ENCODE measurements at regions not wholly inside any gene's neighbourhood (a gene's known extent, or its start where the extent isn't known, plus 50 kb on each side); places are given as distances from the start of the nearest gene placed in this dataset.

- TF ChIP-seq TAF1 (IDR thresholded peaks at IDR 0.05; ENCODE audit: low read depth, low read length) (no peak), POLR2AphosphoS5 (IDR thresholded peaks at IDR 0.05; ENCODE audit: low read depth, low read length) (no peak), POLR2A (IDR thresholded peaks at IDR 0.05; ENCODE audit: low read depth, low read length) (no peak), PAX5 (IDR thresholded peaks at IDR 0.05; ENCODE audit: insufficient read depth, low read length, severe bottlenecking) (no peak), SPI1 (IDR thresholded peaks at IDR 0.05; ENCODE audit: low read depth, low read length) (no peak)
These were observed 83.5 kb downstream of the HRH4 start for GRCh38 chr18:24543795-24544498.
